Stimulated activated CD4-positive, alpha-beta T cell treated with anti-CD3 and anti-CD28 coated beads, Interleukin-2, amount 100 ng/mL, for 48 hours (primary cell): ENCODE measurements at regions not wholly inside any gene's neighbourhood (a gene's known extent, or its start where the extent isn't known, plus 50 kb on each side); places are given as distances from the start of the nearest gene placed in this dataset.
"Not testable (repeated sequence)": the region's sequence is repeated elsewhere in the genome, so short reads cannot be mapped to it uniquely, and the experiment has no call there.

Source experiments
- DNase-seq, 2 donors: peaks; one replicate each; pipeline ENCODE4 v3.0.0-alpha.2; 2020

GRCh38 chr5:2566284-2566683, 185.2 kb downstream of the IRX2 start:
- DNase-seq, result no peak

- DNase-seq, result no peak
Observed at GRCh38 chr5:2565147-2565546, 186.3 kb downstream of the IRX2 start.

GRCh38 chr5:2563046-2563445, 188.4 kb downstream of the IRX2 start:
- no peak for DNase-seq

GRCh38 chr5:2562036-2562435, 189.4 kb downstream of the IRX2 start:
- no peak for DNase-seq

GRCh38 chr5:2560435-2560834, 191.0 kb downstream of the IRX2 start:
- DNase-seq, result no peak

- DNase-seq, result no peak
Observed at GRCh38 chr5:2557435-2557834, 194.0 kb downstream of the IRX2 start.

GRCh38 chr5:2556375-2556966, 195.0 kb downstream of the IRX2 start:
- DNase-seq, result no peak

GRCh38 chr5:2553611-2554010, 197.9 kb downstream of the IRX2 start:
- DNase-seq, result no peak

- DNase-seq, result no peak
Observed at GRCh38 chr5:2550509-2550908, 201.0 kb downstream of the IRX2 start.

- no peak for DNase-seq
Observed at GRCh38 chr5:2549900-2550299, 201.6 kb downstream of the IRX2 start.

GRCh38 chr5:2549354-2549753, 202.1 kb downstream of the IRX2 start:
- DNase-seq, result no peak

- no peak for DNase-seq
Observed at GRCh38 chr5:2546938-2547337, 204.5 kb downstream of the IRX2 start.

- DNase-seq, result no peak
Observed at GRCh38 chr5:2544003-2544402, 207.5 kb downstream of the IRX2 start.

- DNase-seq, result no peak
Observed at GRCh38 chr5:2542821-2543220, 208.7 kb downstream of the IRX2 start.

GRCh38 chr5:2542026-2542425, 209.5 kb downstream of the IRX2 start:
- DNase-seq, result no peak

GRCh38 chr5:2538169-2538568, 213.3 kb downstream of the IRX2 start:
- DNase-seq, result no peak

GRCh38 chr5:2537378-2538145, 213.9 kb downstream of the IRX2 start:
- DNase-seq, result no peak

- DNase-seq, result no peak
Observed at GRCh38 chr5:2536632-2537377, 214.7 kb downstream of the IRX2 start.

- no peak for DNase-seq
Observed at GRCh38 chr5:2534970-2535369, 216.5 kb downstream of the IRX2 start.

GRCh38 chr5:2534251-2534650, 217.2 kb downstream of the IRX2 start:
- no peak for DNase-seq

GRCh38 chr5:2533848-2534247, 217.6 kb downstream of the IRX2 start:
- not testable (repeated sequence) for DNase-seq

GRCh38 chr5:2532809-2533208, 218.7 kb downstream of the IRX2 start:
- DNase-seq, result no peak

- DNase-seq, result no peak
Observed at GRCh38 chr5:2531318-2531717, 220.2 kb downstream of the IRX2 start.

- DNase-seq, result no peak
Observed at GRCh38 chr5:2530609-2531008, 220.9 kb downstream of the IRX2 start.
